ENCODE measurements at regions not wholly inside any gene's neighbourhood (a gene's known extent, or its start where the extent isn't known, plus 50 kb on each side); places are given as distances from the start of the nearest gene placed in this dataset.
"Not testable (repeated sequence)": the region's sequence is repeated elsewhere in the genome, so short reads cannot be mapped to it uniquely, and the experiment has no call there.

DNA sequence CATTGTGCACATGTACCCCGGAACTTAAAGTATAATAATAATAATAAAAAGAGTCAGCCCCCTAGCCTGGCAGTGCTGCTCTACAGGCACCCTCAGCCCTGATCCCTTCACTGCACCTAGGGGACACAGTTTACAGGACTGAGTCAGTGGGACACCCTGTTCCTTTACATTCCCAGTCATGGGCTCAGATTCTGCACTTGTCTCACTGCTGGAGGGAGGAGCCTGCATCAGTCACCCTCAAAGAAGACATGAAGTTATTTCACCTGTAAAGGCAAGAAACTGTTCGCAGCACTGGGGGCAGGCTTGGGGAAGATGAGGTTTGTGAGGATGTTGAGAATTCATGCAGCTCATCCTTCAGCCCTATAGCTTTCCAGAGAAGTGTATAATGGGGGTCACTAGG, 50.7 kb upstream of the VPREB1 start:
- no peaks in the 10 kb centered on the region for H3K9me3 ChIP-seq
- H3K36me3 ChIP-seq = no peaks in the 10 kb centered on the region
- DNase-seq (ENCODE audit: low spot score in 2 of 2) = no peak
- H3K4me3 ChIP-seq = no peak overlapping the region
- TF ChIP-seq, protein P1, sequence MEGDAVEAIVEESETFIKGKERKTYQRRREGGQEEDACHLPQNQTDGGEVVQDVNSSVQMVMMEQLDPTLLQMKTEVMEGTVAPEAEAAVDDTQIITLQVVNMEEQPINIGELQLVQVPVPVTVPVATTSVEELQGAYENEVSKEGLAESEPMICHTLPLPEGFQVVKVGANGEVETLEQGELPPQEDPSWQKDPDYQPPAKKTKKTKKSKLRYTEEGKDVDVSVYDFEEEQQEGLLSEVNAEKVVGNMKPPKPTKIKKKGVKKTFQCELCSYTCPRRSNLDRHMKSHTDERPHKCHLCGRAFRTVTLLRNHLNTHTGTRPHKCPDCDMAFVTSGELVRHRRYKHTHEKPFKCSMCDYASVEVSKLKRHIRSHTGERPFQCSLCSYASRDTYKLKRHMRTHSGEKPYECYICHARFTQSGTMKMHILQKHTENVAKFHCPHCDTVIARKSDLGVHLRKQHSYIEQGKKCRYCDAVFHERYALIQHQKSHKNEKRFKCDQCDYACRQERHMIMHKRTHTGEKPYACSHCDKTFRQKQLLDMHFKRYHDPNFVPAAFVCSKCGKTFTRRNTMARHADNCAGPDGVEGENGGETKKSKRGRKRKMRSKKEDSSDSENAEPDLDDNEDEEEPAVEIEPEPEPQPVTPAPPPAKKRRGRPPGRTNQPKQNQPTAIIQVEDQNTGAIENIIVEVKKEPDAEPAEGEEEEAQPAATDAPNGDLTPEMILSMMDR (IDR thresholded peaks at IDR 0.05) = no peak
- no peak overlapping the region for H3K27ac ChIP-seq
- H3K27me3 ChIP-seq = no peaks in the 10 kb centered on the region
- no peaks in the 10 kb centered on the region for H3K4me1 ChIP-seq
- intact Hi-C loops (cut with DNase I) = no loop called here

DNA sequence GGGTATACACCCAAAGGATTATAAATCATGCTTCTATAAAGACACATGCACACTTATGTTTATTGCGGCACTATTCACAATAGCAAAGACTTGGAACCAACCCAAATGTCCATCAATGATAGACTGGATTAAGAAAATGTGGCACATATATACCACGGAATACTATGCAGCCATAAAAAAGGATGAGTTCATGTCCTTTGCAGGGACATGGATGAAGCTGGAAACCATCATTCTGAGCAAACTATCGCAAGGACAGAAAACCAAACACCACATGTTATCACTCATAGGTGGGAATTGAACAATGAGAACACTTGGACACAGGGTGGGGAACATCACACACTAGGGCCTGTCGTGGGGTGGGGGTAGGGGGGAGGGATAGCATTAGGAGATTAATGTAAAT, 51.1 kb upstream of the VPREB1 start:
- H3K4me3 ChIP-seq; H3K4me1 ChIP-seq; DNase-seq (ENCODE audit: low spot score in 2 of 2); H3K9me3 ChIP-seq; H3K27me3 ChIP-seq; H3K27ac ChIP-seq; intact Hi-C loops (cut with DNase I); H3K36me3 ChIP-seq: not testable (repeated sequence)

DNA sequence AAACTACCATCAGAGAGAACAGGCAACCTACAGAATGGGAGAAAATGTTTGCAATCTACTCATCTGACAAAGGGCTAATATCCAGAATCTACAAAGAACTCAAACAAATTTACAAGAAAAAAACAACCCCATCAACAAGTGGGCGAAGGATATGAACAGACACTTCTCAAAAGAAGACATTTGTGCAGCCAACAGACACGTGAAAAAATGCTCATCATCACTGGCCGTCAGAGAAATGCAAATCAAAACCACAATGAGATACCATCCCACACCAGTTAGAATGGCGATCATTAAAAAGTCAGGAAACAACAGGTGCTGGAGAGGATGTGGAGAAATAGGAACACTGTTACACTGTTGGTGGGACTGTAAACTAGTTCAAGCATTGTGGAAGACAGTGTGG, 51.6 kb upstream of the VPREB1 start:
- H3K36me3 ChIP-seq; DNase-seq (ENCODE audit: low spot score in 2 of 2); H3K9me3 ChIP-seq; H3K27ac ChIP-seq; H3K27me3 ChIP-seq; H3K4me3 ChIP-seq; H3K4me1 ChIP-seq; intact Hi-C loops (cut with DNase I): not testable (repeated sequence)

DNA sequence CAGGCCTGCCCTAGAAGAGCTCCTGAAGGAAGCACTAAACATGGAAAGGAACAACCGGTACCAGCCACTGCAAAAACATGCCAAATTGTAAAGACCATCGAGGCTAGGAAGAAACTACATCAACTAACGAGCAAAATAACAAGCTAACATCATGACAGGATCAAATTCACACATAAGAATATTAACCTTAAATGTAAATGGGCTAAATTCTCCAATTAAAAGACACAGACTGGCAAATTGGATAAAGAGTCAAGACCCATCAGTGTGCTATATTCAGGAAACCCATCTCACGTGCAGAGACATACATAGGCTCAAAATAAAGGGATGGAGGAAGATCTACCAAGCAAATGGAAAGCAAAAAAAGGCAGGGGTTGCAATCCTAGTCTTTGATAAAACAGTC, 54.8 kb upstream of the VPREB1 start:
- DNase-seq (ENCODE audit: low spot score in 2 of 2); intact Hi-C loops (cut with DNase I); H3K4me3 ChIP-seq: not testable (repeated sequence)

DNA sequence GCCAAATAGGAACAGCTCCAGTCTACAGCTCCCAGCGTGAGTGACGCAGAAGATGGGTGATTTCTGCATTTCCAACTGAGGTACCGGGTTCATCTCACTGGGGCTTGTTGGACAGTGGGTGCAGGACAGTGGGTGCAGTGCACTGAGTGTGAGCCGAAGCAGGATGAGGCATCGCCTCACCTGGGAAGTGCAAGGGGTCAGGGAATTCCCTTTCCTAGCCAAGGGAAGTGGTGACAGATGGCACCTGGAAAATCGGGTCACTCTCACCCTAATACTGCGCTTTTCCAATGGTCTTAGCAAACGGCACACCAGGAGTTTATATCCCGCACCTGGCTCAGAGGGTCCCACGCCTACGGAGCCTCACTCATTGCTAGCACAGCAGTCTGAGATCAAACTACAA, 56.7 kb upstream of the VPREB1 start:
- intact Hi-C loops (cut with DNase I); H3K27me3 ChIP-seq; H3K9me3 ChIP-seq; H3K4me1 ChIP-seq; H3K27ac ChIP-seq; H3K4me3 ChIP-seq; H3K36me3 ChIP-seq; DNase-seq (ENCODE audit: low spot score in 2 of 2): not testable (repeated sequence)

More for the DNA sequence above, 54.8 kb upstream of the VPREB1 start:
- H3K36me3 ChIP-seq, H3K4me1 ChIP-seq, H3K9me3 ChIP-seq, H3K27me3 ChIP-seq, H3K27ac ChIP-seq: not testable (repeated sequence)

DNA sequence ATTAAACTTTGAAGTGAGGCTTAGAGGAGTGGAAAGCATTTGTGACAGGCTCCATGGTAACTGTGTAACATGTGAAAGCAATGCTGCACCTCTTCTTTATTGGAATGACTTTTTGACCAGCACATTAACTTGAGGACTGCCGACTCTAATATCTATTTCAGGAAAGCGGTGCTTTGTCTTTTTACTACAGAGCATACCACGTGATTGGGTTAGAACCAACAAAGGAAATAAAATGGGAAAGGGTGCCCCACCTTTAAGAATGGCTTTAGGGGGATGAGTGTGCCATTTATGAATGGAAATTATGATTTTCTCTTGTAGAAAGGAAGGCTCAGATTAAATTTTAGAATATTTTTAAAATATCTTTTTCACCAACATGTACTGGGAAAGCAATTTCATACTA, 57.3 kb upstream of the VPREB1 start:
- Histone ChIP-seq H3K9me3 (no peaks in the 10 kb centered on the region), H3K27ac (no peak overlapping the region), H3K36me3 (no peaks in the 10 kb centered on the region), H3K27me3 (no peaks in the 10 kb centered on the region), H3K4me1 (no peaks in the 10 kb centered on the region), H3K4me3 (no peak overlapping the region)
- intact Hi-C loops (cut with DNase I) = no loop called here
- TF ChIP-seq, protein P1 (IDR thresholded peaks at IDR 0.05) = no peak
- DNase-seq (ENCODE audit: low spot score in 2 of 2) = no peak

DNA sequence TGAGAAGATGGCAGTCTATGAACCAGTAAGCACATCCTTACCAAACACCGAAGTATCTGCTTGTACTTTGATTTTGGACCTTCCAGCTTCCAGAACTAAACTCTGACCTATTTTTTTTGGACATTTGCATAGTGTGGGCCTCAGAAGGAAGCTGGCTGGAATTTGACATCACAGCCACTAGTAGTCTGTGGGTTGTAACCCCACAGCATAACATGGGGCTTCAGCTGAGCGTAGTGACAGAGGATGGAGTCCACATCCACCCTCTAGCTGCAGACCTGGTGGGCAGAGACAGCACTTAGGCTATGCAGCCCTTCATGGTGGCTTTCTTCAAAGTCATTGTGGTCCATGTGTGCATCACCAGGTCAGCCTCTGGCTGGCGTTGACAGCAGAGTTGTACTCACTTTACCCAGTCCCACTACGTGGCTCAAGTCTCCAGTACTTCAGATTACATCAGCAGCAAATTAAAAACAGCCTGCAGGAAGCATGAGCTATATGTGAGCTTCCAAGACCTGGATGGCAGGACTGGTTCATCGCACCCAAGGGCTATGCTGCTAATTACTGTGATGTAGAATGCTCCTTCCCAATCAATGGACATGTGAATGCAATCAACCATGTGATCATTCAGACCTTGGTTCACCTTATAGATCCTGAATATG, 58.6 kb upstream of the VPREB1 start:
- Histone ChIP-seq H3K27me3 (no peaks in the 10 kb centered on the region), H3K27ac (no peak overlapping the region), H3K4me3 (no peak overlapping the region), H3K9me3 (no peaks in the 10 kb centered on the region), H3K4me1 (no peaks in the 10 kb centered on the region), H3K36me3 (no peaks in the 10 kb centered on the region)
- intact Hi-C loops (cut with DNase I) = no loop called here
- no peak for DNase-seq (ENCODE audit: low spot score in 2 of 2)
- TF ChIP-seq, protein P1 (IDR thresholded peaks at IDR 0.05) = no peak

DNA sequence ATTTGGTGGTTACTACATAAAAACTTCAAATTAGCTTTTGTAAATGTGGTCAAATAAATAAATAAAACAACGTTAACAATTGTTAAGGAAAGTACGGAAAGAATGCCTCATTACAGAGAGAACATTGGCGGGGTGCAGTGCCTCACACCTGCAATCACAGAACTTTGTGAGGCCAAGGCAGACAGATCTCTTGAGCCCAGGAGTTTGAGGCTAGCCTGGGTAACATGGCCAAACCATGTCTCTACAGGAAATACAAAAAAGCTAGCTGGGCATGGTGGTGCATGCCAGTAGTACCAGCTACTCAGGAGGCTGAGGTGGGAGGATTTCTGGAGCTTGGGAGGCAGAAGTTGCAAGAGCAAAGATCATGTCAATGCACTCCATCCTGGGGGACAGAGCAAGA, 59.4 kb upstream of the VPREB1 start:
- no peak for DNase-seq (ENCODE audit: low spot score in 2 of 2)
- Histone ChIP-seq H3K27ac (no peak overlapping the region), H3K4me1 (no peaks in the 10 kb centered on the region), H3K36me3 (no peaks in the 10 kb centered on the region), H3K27me3 (no peaks in the 10 kb centered on the region), H3K9me3 (no peaks in the 10 kb centered on the region), H3K4me3 (no peak overlapping the region)
- intact Hi-C loops (cut with DNase I) = no loop called here
- TF ChIP-seq, protein P1 (IDR thresholded peaks at IDR 0.05) = no peak
